ENCODE measurements at regions not wholly inside any gene's neighbourhood (a gene's known extent, or its start where the extent isn't known, plus 50 kb on each side); places are given as distances from the start of the nearest gene placed in this dataset.

- Mint-ChIP-seq H3K27me3 (no peaks in the 10 kb centered on the region), H3K4me3 (no peak overlapping the region), H3K4me1 (no peaks in the 10 kb centered on the region), H3K27ac (no peak overlapping the region), H3K36me3 (ENCODE audit: low read depth) (no peaks in the 10 kb centered on the region)
- H3K9me3 ChIP-seq (ENCODE audit: control insufficient read depth, low read length, poor library complexity, severe bottlenecking), result no peaks in the 10 kb centered on the region
- DNase-seq (no peak), ATAC-seq (no peak)
Measured at GRCh38 chr4:31645236-31645635, 925.1 kb downstream of the PCDH7 start.

DNA sequence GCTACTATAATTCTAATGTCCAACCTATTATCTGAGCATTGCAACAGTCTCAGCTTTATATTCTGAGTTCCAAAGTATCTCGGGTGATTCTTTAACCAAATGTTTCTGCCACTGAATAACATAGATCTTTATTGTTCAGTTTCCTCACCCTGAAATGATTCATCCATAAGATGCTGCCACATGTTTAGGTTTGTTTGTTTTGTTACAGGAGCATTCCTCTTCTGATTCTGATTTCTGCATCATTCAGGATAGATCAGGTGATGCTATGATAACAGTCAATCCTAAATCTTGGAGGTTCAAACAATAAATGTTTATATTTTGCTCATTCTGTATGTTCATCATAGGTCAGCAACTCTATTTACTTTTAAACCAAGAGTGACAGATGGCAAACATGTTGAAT is 927.6 kb downstream of the PCDH7 start:
- H3K9me3 ChIP-seq (ENCODE audit: control insufficient read depth, low read length, poor library complexity, severe bottlenecking), result no peaks in the 10 kb centered on the region
- Mint-ChIP-seq H3K4me3 (no peak overlapping the region), H3K27ac (no peak overlapping the region), H3K36me3 (ENCODE audit: low read depth) (no peaks in the 10 kb centered on the region), H3K4me1 (no peaks in the 10 kb centered on the region), H3K27me3 (no peaks in the 10 kb centered on the region)
- no peak for ATAC-seq
- DNase-seq, result no peak

DNA sequence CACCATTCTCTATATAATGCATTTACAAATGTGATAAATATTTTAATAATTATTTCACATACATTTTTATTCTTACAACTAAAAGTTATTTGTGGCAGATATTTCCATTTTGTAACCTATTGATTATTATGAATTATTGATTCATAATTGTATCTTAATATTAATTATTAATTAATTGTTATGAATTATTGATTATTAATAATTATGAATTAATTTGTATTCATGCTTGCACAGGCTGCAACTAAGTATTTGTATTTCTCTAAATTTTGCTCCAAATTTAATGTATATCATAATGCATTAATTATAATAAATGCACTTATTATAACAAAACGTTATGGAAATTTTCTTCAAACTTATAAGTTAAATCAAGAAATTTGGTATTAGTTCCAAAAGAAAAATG is 929.7 kb downstream of the PCDH7 start:
- H3K4me1 Mint-ChIP-seq, result no peaks in the 10 kb centered on the region
- DNase-seq, result no peak
- no peaks in the 10 kb centered on the region for H3K36me3 Mint-ChIP-seq (ENCODE audit: low read depth)
- H3K27me3 Mint-ChIP-seq, result no peaks in the 10 kb centered on the region
- H3K4me3 Mint-ChIP-seq, result no peak overlapping the region
- no peaks in the 10 kb centered on the region for H3K9me3 ChIP-seq (ENCODE audit: control insufficient read depth, low read length, poor library complexity, severe bottlenecking)
- no peak overlapping the region for H3K27ac Mint-ChIP-seq
- no peak for ATAC-seq

- no peaks in the 10 kb centered on the region for H3K4me1 Mint-ChIP-seq
- no peaks in the 10 kb centered on the region for H3K9me3 ChIP-seq (ENCODE audit: control insufficient read depth, low read length, poor library complexity, severe bottlenecking)
- H3K36me3 Mint-ChIP-seq (ENCODE audit: low read depth), result no peaks in the 10 kb centered on the region
- DNase-seq, result no peak
- no peak overlapping the region for H3K4me3 Mint-ChIP-seq
- ATAC-seq, result no peak
- H3K27ac Mint-ChIP-seq, result no peak overlapping the region
- no peaks in the 10 kb centered on the region for H3K27me3 Mint-ChIP-seq
Measured at GRCh38 chr4:31651541-31651940, 931.4 kb downstream of the PCDH7 start.

GRCh38 chr4:31655328-31655727 is 935.2 kb downstream of the PCDH7 start:
- Mint-ChIP-seq H3K27ac (no peak overlapping the region), H3K27me3 (no peaks in the 10 kb centered on the region), H3K36me3 (ENCODE audit: low read depth) (no peaks in the 10 kb centered on the region), H3K4me3 (no peak overlapping the region), H3K4me1 (no peaks in the 10 kb centered on the region)
- DNase-seq (no peak), ATAC-seq (no peak)
- H3K9me3 ChIP-seq (ENCODE audit: control insufficient read depth, low read length, poor library complexity, severe bottlenecking), result no peaks in the 10 kb centered on the region

- Mint-ChIP-seq H3K4me1 (no peaks in the 10 kb centered on the region), H3K36me3 (ENCODE audit: low read depth) (no peaks in the 10 kb centered on the region), H3K4me3 (no peak overlapping the region), H3K27me3 (no peaks in the 10 kb centered on the region), H3K27ac (no peak overlapping the region)
- ATAC-seq (no peak), DNase-seq (no peak)
- H3K9me3 ChIP-seq (ENCODE audit: control insufficient read depth, low read length, poor library complexity, severe bottlenecking), result no peaks in the 10 kb centered on the region
Measured at GRCh38 chr4:31657859-31658570, 937.8 kb downstream of the PCDH7 start.

DNA sequence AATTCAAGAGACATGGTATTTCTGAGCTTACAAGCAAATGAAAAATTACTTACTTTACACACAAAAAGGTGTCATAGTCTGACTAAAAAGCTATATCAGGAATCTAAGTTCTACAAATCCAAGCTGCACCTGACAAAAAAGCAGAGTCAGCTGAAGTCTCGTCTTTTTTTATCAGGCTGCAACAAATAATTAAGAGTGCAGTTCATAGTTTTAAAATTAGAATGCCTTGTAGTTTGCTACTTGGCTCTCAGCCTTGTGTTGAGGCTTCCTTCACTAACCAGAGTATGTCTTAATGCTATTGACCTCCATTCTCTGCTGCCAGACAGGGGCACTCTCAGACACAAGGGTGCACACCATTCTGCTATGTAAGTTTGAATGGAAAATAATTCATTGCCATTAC is 940.7 kb downstream of the PCDH7 start:
- Mint-ChIP-seq H3K36me3 (ENCODE audit: low read depth) (no peaks in the 10 kb centered on the region), H3K27ac (no peak overlapping the region)

DNA sequence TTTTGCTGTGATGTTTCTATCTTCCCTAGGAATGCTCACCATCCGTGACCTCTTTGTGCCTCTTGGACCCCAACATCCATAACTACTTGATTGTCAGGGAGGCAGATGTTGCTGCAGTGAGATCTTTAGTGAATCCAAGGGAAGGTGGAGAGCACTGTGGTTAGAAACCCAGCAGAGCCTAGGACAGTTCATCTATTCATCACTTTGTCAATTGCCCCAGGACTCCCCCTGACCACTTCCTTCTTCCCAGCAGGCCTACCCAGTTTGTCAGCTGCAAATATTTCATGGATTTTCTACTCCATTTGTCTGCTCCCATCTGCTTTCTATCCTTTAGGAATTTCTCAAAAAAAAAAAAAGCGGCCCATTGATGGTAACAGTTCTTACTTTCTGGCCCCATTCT is 942.8 kb downstream of the PCDH7 start:
- no peaks in the 10 kb centered on the region for H3K9me3 ChIP-seq (ENCODE audit: control insufficient read depth, low read length, poor library complexity, severe bottlenecking)
- no peak overlapping the region for H3K4me3 Mint-ChIP-seq
- H3K27ac Mint-ChIP-seq, result no peak overlapping the region
- H3K36me3 Mint-ChIP-seq (ENCODE audit: low read depth), result no peaks in the 10 kb centered on the region
- H3K4me1 Mint-ChIP-seq, result no peaks in the 10 kb centered on the region
- ATAC-seq, result no peak
- H3K27me3 Mint-ChIP-seq, result no peaks in the 10 kb centered on the region
- DNase-seq, result no peak

More for the DNA sequence above, 940.7 kb downstream of the PCDH7 start:
- Mint-ChIP-seq H3K4me3 (no peak overlapping the region), H3K27me3 (no peaks in the 10 kb centered on the region), H3K4me1 (no peaks in the 10 kb centered on the region)
- DNase-seq, result no peak
- no peak for ATAC-seq
- H3K9me3 ChIP-seq (ENCODE audit: control insufficient read depth, low read length, poor library complexity, severe bottlenecking), result no peaks in the 10 kb centered on the region

GRCh38 chr4:31667686-31668085 is 947.5 kb downstream of the PCDH7 start:
- no peak for DNase-seq
- no peaks in the 10 kb centered on the region for H3K9me3 ChIP-seq (ENCODE audit: control insufficient read depth, low read length, poor library complexity, severe bottlenecking)
- no peak overlapping the region for H3K4me3 Mint-ChIP-seq
- no peak for ATAC-seq
- H3K36me3 Mint-ChIP-seq (ENCODE audit: low read depth), result no peaks in the 10 kb centered on the region
- H3K27ac Mint-ChIP-seq, result no peak overlapping the region
- no peaks in the 10 kb centered on the region for H3K27me3 Mint-ChIP-seq
- H3K4me1 Mint-ChIP-seq, result no peaks in the 10 kb centered on the region

- Mint-ChIP-seq H3K4me1 (no peaks in the 10 kb centered on the region), H3K27me3 (no peaks in the 10 kb centered on the region), H3K27ac (no peak overlapping the region), H3K36me3 (ENCODE audit: low read depth) (no peaks in the 10 kb centered on the region), H3K4me3 (no peak overlapping the region)
- no peak for ATAC-seq
- DNase-seq, result no peak
- no peaks in the 10 kb centered on the region for H3K9me3 ChIP-seq (ENCODE audit: control insufficient read depth, low read length, poor library complexity, severe bottlenecking)
Measured at GRCh38 chr4:31674313-31674947, 954.3 kb downstream of the PCDH7 start.

DNA sequence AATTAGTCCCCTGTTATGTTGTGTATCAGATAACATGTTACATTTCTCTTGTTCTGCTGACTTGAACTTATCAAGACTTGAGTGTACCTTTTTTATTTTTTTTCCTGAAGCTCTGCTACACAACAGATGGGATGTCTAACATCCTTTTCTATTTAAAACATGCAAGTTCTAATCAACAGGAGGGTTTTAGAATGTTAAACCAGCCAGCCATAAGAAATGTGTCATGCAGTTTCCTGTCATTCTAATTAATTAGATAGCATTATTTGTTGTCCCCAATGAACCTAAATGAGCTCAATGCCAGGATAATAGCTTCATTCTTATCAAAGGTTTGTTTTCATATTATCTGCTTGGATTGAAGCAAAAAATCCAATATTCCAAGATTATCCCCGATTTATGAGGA is 958.2 kb downstream of the PCDH7 start:
- H3K9me3 ChIP-seq (ENCODE audit: control insufficient read depth, low read length, poor library complexity, severe bottlenecking), result no peaks in the 10 kb centered on the region
- no peaks in the 10 kb centered on the region for H3K27me3 Mint-ChIP-seq
- no peaks in the 10 kb centered on the region for H3K36me3 Mint-ChIP-seq (ENCODE audit: low read depth)
- no peak for DNase-seq
- H3K4me3 Mint-ChIP-seq, result no peak overlapping the region
- H3K27ac Mint-ChIP-seq, result no peak overlapping the region
- H3K4me1 Mint-ChIP-seq, result no peaks in the 10 kb centered on the region
- ATAC-seq, result no peak

GRCh38 chr4:31682796-31683195 is 962.6 kb downstream of the PCDH7 start:
- no peaks in the 10 kb centered on the region for H3K27me3 Mint-ChIP-seq
- no peak overlapping the region for H3K4me3 Mint-ChIP-seq
- DNase-seq (no peak), ATAC-seq (no peak)
- no peaks in the 10 kb centered on the region for H3K36me3 Mint-ChIP-seq (ENCODE audit: low read depth)
- no peak overlapping the region for H3K27ac Mint-ChIP-seq
- no peaks in the 10 kb centered on the region for H3K9me3 ChIP-seq (ENCODE audit: control insufficient read depth, low read length, poor library complexity, severe bottlenecking)
- H3K4me1 Mint-ChIP-seq, result no peaks in the 10 kb centered on the region

DNA sequence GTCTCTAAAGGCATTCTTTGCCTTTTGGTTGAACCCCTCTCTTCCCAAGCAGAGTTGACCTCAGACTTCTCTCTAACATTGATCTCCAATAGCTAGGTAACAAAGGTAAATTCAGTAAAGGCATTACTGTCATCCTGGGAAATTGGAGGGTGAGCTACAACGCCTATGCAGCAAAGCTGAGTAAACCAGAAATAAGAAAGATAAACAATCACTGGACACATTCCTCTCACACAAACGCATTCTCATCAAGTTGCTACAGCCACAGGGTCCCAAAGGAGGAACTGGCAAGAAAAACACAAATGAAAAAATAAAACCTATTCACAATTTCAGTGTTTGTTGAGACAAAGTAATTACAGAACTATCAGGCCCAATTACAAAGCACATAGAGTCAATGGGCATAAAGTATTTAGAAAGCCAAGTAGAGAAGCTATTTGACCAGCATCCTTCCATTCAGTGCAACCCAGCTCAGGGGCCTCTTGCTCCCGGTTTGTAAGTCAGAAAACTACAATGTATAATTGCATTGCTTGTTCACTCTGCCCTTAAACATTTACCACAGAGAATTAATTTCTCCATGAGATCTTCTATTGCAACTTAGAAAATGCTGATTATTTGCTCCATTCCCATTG is 967.7 kb downstream of the PCDH7 start:
- no peaks in the 10 kb centered on the region for H3K36me3 Mint-ChIP-seq (ENCODE audit: low read depth)
- H3K4me1 Mint-ChIP-seq, result no peaks in the 10 kb centered on the region
- no peaks in the 10 kb centered on the region for H3K9me3 ChIP-seq (ENCODE audit: control insufficient read depth, low read length, poor library complexity, severe bottlenecking)
- no peak overlapping the region for H3K4me3 Mint-ChIP-seq
- DNase-seq (no peak), ATAC-seq (no peak)
- no peaks in the 10 kb centered on the region for H3K27me3 Mint-ChIP-seq
- no peak overlapping the region for H3K27ac Mint-ChIP-seq

Data from T-helper 17 cell (primary cell).